Epithelial cell of proximal tubule (primary cell): ENCODE measurements at regions not wholly inside any gene's neighbourhood (a gene's known extent, or its start where the extent isn't known, plus 50 kb on each side); places are given as distances from the start of the nearest gene placed in this dataset.
"Not testable (repeated sequence)": the region's sequence is repeated elsewhere in the genome, so short reads cannot be mapped to it uniquely, and the experiment has no call there.

Experiments used
- DNase-seq: peaks from one replicate; pipeline ENCODE4 v3.0.0-alpha.2; 2011; ENCODE audit warnings: low read depth
- H3K4me3 ChIP-seq: 2 replicates; pipeline ENCODE4 v1.5.1; 2011; ENCODE audit warnings: low read depth, mild to moderate bottlenecking, low read length
- CTCF ChIP-seq: conservative IDR thresholded peaks from 2 replicates; pipeline ENCODE4 v1.5.1; 2012; ENCODE audit warnings: low read depth, mild to moderate bottlenecking, low read length

- H3K4me3 ChIP-seq, DNase-seq: not testable (repeated sequence)
These were observed 51.2 kb upstream of the MB21D2 start for GRCh38 chr3:192968901-192969300.

GRCh38 chr3:192980632-192981031 is 63.0 kb upstream of the MB21D2 start:
- TF ChIP-seq CTCF: no peak
- no peak overlapping the region for H3K4me3 ChIP-seq

GRCh38 chr3:192986379-192986778 is 68.7 kb upstream of the MB21D2 start:
- no peak for TF ChIP-seq CTCF
- no peak for DNase-seq
- H3K4me3 ChIP-seq: no peak overlapping the region

More at GRCh38 chr3:192980632-192981031, 63.0 kb upstream of the MB21D2 start:
- no peak for DNase-seq

GRCh38 chr3:192991356-192991755 is 73.7 kb upstream of the MB21D2 start:
- no peak for TF ChIP-seq CTCF
- DNase-seq: no peak

GRCh38 chr3:192992361-192992760 is 74.7 kb upstream of the MB21D2 start:
- TF ChIP-seq CTCF: no peak
- H3K4me3 ChIP-seq: no peak overlapping the region
- DNase-seq: no peak

More at GRCh38 chr3:192991356-192991755, 73.7 kb upstream of the MB21D2 start:
- H3K4me3 ChIP-seq: no peak overlapping the region

GRCh38 chr3:192993411-192993810 is 75.8 kb upstream of the MB21D2 start:
- no peak for DNase-seq
- no peak overlapping the region for H3K4me3 ChIP-seq
- no peak for TF ChIP-seq CTCF

GRCh38 chr3:193001113-193001512 is 83.5 kb upstream of the MB21D2 start:
- H3K4me3 ChIP-seq, DNase-seq: not testable (repeated sequence)

- DNase-seq, H3K4me3 ChIP-seq: not testable (repeated sequence)
These were observed 86.0 kb upstream of the MB21D2 start for GRCh38 chr3:193003624-193004023.

GRCh38 chr3:193008654-193009053 is 91.0 kb upstream of the MB21D2 start:
- H3K4me3 ChIP-seq: no peak overlapping the region
- TF ChIP-seq CTCF: no peak
- no peak for DNase-seq
